HEK293T (cell line): ENCODE measurements at regions not wholly inside any gene's neighbourhood (a gene's known extent, or its start where the extent isn't known, plus 50 kb on each side); places are given as distances from the start of the nearest gene placed in this dataset.

Experiments used
- CTCF ChIA-PET: fragments of 350-600 bp; formaldehyde crosslinking; extraction: SDS; loops from one replicate; lab custom pipeline; 2021; ENCODE audit warnings: antibody characterized with exemption, inconsistent platforms; lab: Yijun Ruan, JAX
- POLR2A ChIA-PET: fragments of 350-600 bp; formaldehyde crosslinking; extraction: SDS; loops from one replicate; lab custom pipeline; 2020; ENCODE audit warnings: antibody characterized with exemption, inconsistent platforms; lab: Yijun Ruan, JAX
- DNase-seq: peaks from one replicate; pipeline ENCODE4 v3.0.0; 2012; ENCODE audit warnings: mixed read lengths; ENCODE audit errors: extremely low spot score
- ARNT ChIP-seq: fragments of 450-650 bp; IDR thresholded peaks from 2 replicates; pipeline ENCODE4 v1.6.1; 2017; ENCODE audit warnings: mild to moderate bottlenecking
- BHLHE40 ChIP-seq: fragments of 450-650 bp; IDR thresholded peaks from 2 replicates; pipeline ENCODE4 v1.6.1; 2016; ENCODE audit warnings: mild to moderate bottlenecking, moderate library complexity, borderline replicate concordance
- CTBP1 ChIP-seq: fragments of 450-650 bp; IDR thresholded peaks from 2 replicates; pipeline ENCODE4 v1.6.1; 2016; ENCODE audit warnings: borderline replicate concordance
- ELF4 ChIP-seq: fragments of 450-650 bp; IDR thresholded peaks from 2 replicates; pipeline ENCODE4 v1.6.1; 2017; ENCODE audit warnings: antibody characterized with exemption
- FOXA1 ChIP-seq: fragments of 450-650 bp; IDR thresholded peaks from 2 replicates; pipeline ENCODE4 v1.6.1; 2016; ENCODE audit warnings: mild to moderate bottlenecking
- FOXK2 ChIP-seq: fragments of 450-650 bp; IDR thresholded peaks from 2 replicates; pipeline ENCODE4 v1.6.1; 2016; ENCODE audit warnings: mild to moderate bottlenecking
- FOXM1 ChIP-seq: fragments of 450-650 bp; IDR thresholded peaks from 2 replicates; pipeline ENCODE4 v1.6.1; 2017; ENCODE audit warnings: mild to moderate bottlenecking, borderline replicate concordance
- HDGF ChIP-seq: fragments of 450-650 bp; IDR thresholded peaks from 2 replicates; pipeline ENCODE4 v1.6.1; 2017; ENCODE audit warnings: antibody characterized with exemption, borderline replicate concordance
- L3MBTL2 ChIP-seq: fragments of 450-650 bp; conservative IDR thresholded peaks from 2 replicates; pipeline ENCODE4 v1.6.1; 2016; ENCODE audit warnings: mild to moderate bottlenecking
- LEF1 ChIP-seq: fragments of 450-650 bp; IDR thresholded peaks from 2 replicates; pipeline ENCODE4 v1.6.1; 2017; ENCODE audit warnings: mild to moderate bottlenecking, borderline replicate concordance
- NFRKB ChIP-seq: fragments of 450-650 bp; IDR thresholded peaks from 2 replicates; pipeline ENCODE4 v1.6.1; 2016; ENCODE audit warnings: mild to moderate bottlenecking, moderate library complexity
- PKNOX1 ChIP-seq: fragments of 450-650 bp; IDR thresholded peaks from 2 replicates; pipeline ENCODE4 v1.6.1; 2016
- SP1 ChIP-seq: fragments of 450-650 bp; IDR thresholded peaks from 2 replicates; pipeline ENCODE4 v1.6.1; 2017
- SUZ12 ChIP-seq: fragments of 450-650 bp; IDR thresholded peaks from 2 replicates; pipeline ENCODE4 v1.6.1; 2016; ENCODE audit warnings: mild to moderate bottlenecking
- TARDBP ChIP-seq: fragments of 450-650 bp; IDR thresholded peaks from 2 replicates; pipeline ENCODE4 v1.6.1; 2016
- ZNF384 ChIP-seq: fragments of 450-650 bp; IDR thresholded peaks from 2 replicates; pipeline ENCODE4 v1.6.1; 2016

DNA sequence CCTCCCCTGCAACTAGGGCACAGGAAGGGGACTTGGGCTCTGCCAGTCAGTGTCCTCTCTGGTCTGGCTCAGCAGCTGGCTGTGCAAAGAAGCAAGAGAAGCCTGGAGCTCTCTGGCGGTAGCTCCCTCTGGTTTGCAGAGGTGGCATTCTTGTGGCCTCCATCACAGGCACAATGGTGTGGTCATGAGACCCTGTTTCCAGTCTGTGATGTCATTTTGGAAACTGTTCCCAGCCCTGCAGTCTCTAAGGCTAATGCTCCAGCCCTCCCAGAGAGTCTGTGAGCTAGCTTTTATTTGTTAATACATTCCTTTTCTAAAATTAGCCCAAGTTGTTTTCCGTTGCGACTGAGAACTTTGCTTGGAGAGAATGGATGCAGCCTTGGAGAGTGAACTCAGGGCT, 69.5 kb upstream of the FOXQ1 start:
- DNase-seq: no peak
- CTCF ChIA-PET: no interaction called here
- POLR2A ChIA-PET: no interaction called here
- TF ChIP-seq NFRKB: no peak
- no peak for TF ChIP-seq PKNOX1
- TF ChIP-seq CTBP1: no peak
- TF ChIP-seq ZNF384: no peak
- no peak for TF ChIP-seq HDGF
- TF ChIP-seq FOXA1: no peak
- TF ChIP-seq TARDBP: no peak
- TF ChIP-seq ARNT: no peak
- TF ChIP-seq SP1: no peak
- no peak for TF ChIP-seq LEF1
- no peak for TF ChIP-seq FOXM1
- no peak for TF ChIP-seq L3MBTL2
- TF ChIP-seq SUZ12: no peak
- no peak for TF ChIP-seq BHLHE40
- no peak for TF ChIP-seq ELF4
- no peak for TF ChIP-seq FOXK2

GRCh38 chr6:1242021-1242420, 69.9 kb upstream of the FOXQ1 start:
- ChIA-PET CTCF (no interaction called here), POLR2A (no interaction called here)
- TF ChIP-seq ELF4: no peak
- TF ChIP-seq SP1: no peak
- TF ChIP-seq TARDBP: no peak
- TF ChIP-seq PKNOX1: no peak
- no peak for TF ChIP-seq FOXM1
- no peak for TF ChIP-seq FOXA1
- no peak for TF ChIP-seq SUZ12
- TF ChIP-seq FOXK2: no peak
- no peak for TF ChIP-seq L3MBTL2
- no peak for TF ChIP-seq CTBP1
- no peak for TF ChIP-seq ZNF384
- no peak for TF ChIP-seq BHLHE40
- TF ChIP-seq ARNT: no peak
- no peak for TF ChIP-seq LEF1
- no peak for TF ChIP-seq HDGF
- no peak for TF ChIP-seq NFRKB
- DNase-seq: no peak

DNA sequence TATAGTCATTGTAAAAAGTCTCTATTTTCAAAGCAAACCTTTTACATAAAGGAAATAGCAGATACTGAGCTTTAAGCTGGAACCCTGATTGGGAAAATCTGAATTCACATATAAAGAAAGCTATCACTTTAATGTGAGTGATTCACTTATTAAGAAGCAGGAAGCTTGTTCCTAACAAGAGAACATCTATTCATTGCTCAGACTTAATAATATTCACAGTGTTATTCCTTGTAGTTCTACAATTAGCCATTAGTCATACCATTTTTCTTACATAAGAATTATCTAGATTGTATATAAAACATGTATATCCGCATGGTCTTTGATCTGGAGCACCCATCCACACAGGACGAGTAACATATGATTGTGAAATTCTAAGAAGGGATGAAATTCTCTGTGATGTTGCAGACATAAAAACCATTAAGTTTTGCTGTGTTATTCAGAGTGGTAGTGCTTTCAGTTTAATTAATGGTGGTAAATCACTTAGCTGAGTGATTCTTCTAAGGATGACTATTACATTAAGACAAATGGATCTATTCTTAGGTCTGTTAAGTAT, 71.1 kb upstream of the FOXQ1 start:
- no peak for TF ChIP-seq FOXA1
- no peak for TF ChIP-seq SUZ12
- no peak for TF ChIP-seq ARNT
- TF ChIP-seq CTBP1: no peak
- no peak for TF ChIP-seq ELF4
- no peak for TF ChIP-seq L3MBTL2
- TF ChIP-seq BHLHE40: no peak
- no peak for TF ChIP-seq PKNOX1
- no peak for TF ChIP-seq FOXM1
- no peak for TF ChIP-seq NFRKB
- ChIA-PET POLR2A (no interaction called here), CTCF (interaction anchor here (1.2 kb wide), 1 partner anchor 9 kb away, joined by 3 read pairs; no protein-coding TSS in a partner anchor)
- no peak for DNase-seq

GRCh38 chr6:1239805-1240204, 72.1 kb upstream of the FOXQ1 start:
- ChIA-PET POLR2A (no interaction called here), CTCF (interaction anchor here (1.2 kb wide), 1 partner anchor 8 kb away, joined by 3 read pairs; no protein-coding TSS in a partner anchor)
- no peak for DNase-seq
- TF ChIP-seq CTBP1 (no peak), BHLHE40 (no peak), FOXK2 (no peak), HDGF (no peak), SP1 (no peak), FOXA1 (no peak), NFRKB (no peak), SUZ12 (no peak)

GRCh38 chr6:1238040-1238439, 73.9 kb upstream of the FOXQ1 start:
- ChIA-PET POLR2A (no interaction called here), CTCF (no interaction called here)
- DNase-seq: no peak
- TF ChIP-seq FOXK2: no peak
- no peak for TF ChIP-seq NFRKB
- no peak for TF ChIP-seq SP1
- TF ChIP-seq TARDBP: no peak

- TF ChIP-seq ELF4 (no peak), FOXA1 (no peak), ARNT (no peak), TARDBP (no peak), SUZ12 (no peak), ZNF384 (no peak), FOXK2 (no peak), SP1 (no peak), LEF1 (no peak), NFRKB (no peak), BHLHE40 (no peak), HDGF (no peak), FOXM1 (no peak), PKNOX1 (no peak), CTBP1 (no peak), L3MBTL2 (no peak)
- DNase-seq: no peak
- POLR2A ChIA-PET: no interaction called here
- CTCF ChIA-PET: no interaction called here
Observed at GRCh38 chr6:1237636-1238035, 74.3 kb upstream of the FOXQ1 start.
